Heart left ventricle (tissue), 13 donors: ENCODE measurements at regions not wholly inside any gene's neighbourhood (a gene's known extent, or its start where the extent isn't known, plus 50 kb on each side); places are given as distances from the start of the nearest gene placed in this dataset.

Experiments
- POLR2A ChIP-seq, 2 donors: fragments of 450-650 bp; IDR thresholded peaks; one replicate each; pipeline ENCODE4 v1.6.1; 2017; ENCODE audit warnings: antibody characterized with exemption in 2 of 2, mild to moderate bottlenecking in 2 of 2, moderate library complexity in 2 of 2
- TF ChIP-seq, protein P1 (sequence below), 12 donors: fragments of 200-600 bp; sonication (generic) in 4 of 12; IDR thresholded peaks; one replicate each; pipeline versions ENCODE4 v1.5.0 to v1.8.0; 2018 to 2022; ENCODE audit warnings: antibody characterized with exemption in 12 of 12, mild to moderate bottlenecking in 5 of 12
- donor health status: ischemic (EF 13 %, LVEDD 7.1; RV severe dilation, severe dysfunction).
- donor health status: DM: no; HTN: yes; CAD: no.
- donor health status: DM: no; HTN: no; CAD: no.
- donor health status: ischemic (EF 25% LVEDD 6.9; RV normal size, moderate dysfunction).
- donor health status: ischemic (EF 25% LVEDD 5.7; RV mildly dilated, moderate dysfunction).
- donor health status: ischemic (EF 35%, LVEDD 5.7; RV mildly dilated, moderate dysfunction).
- donor health status: nonischemic (EF 11% LVEDD 7.7; RV severe dilation, severe dysfunction).
- donor health status: DM: yes; HTN: yes; CAD: no.
- donor health status: PGD.
- donor health status: ischemic (EF 29% LVEDD 5.4; RV normal size, mild dysfunction).
- donor health status: nonischemic (EF 23%, LVEDD 6.1; RV moderate dilation, normal function).

DNA sequence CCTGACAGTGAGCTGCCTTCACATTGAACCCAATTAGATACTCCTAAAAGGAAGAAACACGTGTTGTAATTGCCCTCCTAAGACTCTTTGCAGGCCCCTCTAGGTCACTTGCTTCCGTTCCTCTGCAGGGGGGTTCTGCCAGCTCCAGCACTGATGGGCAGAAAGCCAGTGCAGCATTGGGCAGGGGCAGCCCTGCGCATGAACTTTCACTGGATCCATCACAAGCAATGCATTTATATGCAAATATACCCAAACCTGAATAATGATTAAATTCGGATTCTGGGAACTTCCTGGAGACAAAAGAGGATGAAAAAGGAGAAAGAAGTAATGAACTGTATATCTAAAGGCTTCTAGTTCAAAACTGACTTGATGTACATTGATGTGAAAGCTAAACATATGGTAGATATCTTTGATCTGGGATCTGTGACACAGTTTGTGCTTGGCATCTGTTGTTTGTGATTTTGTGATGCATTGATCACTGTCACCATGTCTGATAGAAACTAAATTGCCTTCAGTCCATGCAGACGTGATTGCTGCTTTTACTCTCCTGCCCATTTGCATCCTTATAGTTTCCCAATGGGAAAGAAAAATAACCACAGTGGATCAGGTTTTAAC lies 313.4 kb downstream of the DEPDC1B start:
- TF ChIP-seq, protein P1, sequence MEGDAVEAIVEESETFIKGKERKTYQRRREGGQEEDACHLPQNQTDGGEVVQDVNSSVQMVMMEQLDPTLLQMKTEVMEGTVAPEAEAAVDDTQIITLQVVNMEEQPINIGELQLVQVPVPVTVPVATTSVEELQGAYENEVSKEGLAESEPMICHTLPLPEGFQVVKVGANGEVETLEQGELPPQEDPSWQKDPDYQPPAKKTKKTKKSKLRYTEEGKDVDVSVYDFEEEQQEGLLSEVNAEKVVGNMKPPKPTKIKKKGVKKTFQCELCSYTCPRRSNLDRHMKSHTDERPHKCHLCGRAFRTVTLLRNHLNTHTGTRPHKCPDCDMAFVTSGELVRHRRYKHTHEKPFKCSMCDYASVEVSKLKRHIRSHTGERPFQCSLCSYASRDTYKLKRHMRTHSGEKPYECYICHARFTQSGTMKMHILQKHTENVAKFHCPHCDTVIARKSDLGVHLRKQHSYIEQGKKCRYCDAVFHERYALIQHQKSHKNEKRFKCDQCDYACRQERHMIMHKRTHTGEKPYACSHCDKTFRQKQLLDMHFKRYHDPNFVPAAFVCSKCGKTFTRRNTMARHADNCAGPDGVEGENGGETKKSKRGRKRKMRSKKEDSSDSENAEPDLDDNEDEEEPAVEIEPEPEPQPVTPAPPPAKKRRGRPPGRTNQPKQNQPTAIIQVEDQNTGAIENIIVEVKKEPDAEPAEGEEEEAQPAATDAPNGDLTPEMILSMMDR (IDR thresholded peaks at IDR 0.05) = no peak
- TF ChIP-seq POLR2A (IDR thresholded peaks at IDR 0.05) = no peak
